ENCODE measurements at regions not wholly inside any gene's neighbourhood (a gene's known extent, or its start where the extent isn't known, plus 50 kb on each side); places are given as distances from the start of the nearest gene placed in this dataset.

DNA sequence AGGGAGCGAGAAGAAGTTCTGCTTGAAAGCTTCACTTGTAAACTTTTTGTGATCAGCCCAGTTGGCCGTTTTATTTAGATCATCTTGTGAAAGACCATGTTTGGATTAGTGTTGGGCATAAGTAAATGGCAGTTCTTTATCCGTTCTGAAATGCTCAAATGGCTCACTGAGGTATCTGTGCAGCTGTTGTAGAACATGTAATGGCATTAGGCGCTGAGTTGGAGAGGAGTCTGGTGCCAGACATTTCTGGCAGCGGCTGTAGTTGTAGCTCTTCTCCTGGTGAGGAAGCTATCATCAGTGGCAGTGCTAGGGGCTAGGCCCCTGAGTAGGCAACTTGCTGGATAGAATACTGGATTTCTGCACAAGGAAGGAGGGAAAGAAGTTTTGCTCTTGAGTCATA lies 321.6 kb downstream of the LMO4 start:
- Histone ChIP-seq H3K27me3 (no peaks in the 10 kb centered on the region), H3K4me3 (no peak overlapping the region), H3K27ac (no peak overlapping the region), H3K4me1 (no peaks in the 10 kb centered on the region), H3K9me3 (no peaks in the 10 kb centered on the region), H3K36me3 (no peaks in the 10 kb centered on the region)
- DNase-seq (ENCODE audit: low spot score in 2 of 2) = no peak
- intact Hi-C loops (cut with DNase I) = no loop called here
- TF ChIP-seq, protein P1, sequence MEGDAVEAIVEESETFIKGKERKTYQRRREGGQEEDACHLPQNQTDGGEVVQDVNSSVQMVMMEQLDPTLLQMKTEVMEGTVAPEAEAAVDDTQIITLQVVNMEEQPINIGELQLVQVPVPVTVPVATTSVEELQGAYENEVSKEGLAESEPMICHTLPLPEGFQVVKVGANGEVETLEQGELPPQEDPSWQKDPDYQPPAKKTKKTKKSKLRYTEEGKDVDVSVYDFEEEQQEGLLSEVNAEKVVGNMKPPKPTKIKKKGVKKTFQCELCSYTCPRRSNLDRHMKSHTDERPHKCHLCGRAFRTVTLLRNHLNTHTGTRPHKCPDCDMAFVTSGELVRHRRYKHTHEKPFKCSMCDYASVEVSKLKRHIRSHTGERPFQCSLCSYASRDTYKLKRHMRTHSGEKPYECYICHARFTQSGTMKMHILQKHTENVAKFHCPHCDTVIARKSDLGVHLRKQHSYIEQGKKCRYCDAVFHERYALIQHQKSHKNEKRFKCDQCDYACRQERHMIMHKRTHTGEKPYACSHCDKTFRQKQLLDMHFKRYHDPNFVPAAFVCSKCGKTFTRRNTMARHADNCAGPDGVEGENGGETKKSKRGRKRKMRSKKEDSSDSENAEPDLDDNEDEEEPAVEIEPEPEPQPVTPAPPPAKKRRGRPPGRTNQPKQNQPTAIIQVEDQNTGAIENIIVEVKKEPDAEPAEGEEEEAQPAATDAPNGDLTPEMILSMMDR (IDR thresholded peaks at IDR 0.05) = no peak

DNA sequence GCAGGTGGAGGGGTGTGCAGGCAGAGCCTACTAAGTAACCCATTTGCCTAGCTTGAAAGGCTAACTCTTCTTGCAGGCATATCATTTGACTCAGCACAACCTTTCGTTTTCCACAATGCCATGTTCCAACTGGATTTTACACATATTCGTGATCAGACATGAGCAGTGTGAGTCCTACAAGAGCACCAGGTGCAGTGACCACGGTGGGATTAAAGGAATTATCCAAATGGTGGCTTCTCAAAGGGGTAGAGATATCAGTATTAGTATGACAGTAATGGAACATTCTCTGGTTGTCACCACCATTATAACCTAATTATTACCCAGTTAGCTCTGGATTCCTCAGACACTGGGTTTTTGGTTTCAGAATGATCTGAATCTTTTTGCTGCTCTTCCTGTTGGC lies 323.5 kb downstream of the LMO4 start:
- DNase-seq (ENCODE audit: low spot score in 2 of 2) = no peak

DNA sequence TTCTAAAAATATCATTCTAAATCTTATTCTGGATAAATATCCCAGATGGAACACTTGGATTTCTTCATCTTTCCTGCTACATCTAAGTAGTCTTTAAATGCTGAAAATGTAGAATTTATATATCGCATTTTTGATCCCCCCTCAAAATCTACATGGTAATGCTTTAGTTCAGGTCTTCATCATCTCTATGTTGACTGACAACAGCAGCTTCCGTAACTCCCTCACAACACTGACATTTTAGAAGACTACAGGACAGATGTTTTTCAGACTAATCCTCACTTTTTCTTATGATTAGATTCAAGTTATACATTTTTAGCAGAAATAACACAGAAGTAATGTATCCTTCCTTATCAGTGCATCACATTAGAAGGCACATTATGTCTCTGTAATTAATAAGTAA lies 336.5 kb downstream of the LMO4 start:
- no peaks in the 10 kb centered on the region for H3K27me3 ChIP-seq
- H3K4me3 ChIP-seq = no peak overlapping the region
- H3K9me3 ChIP-seq = no peaks in the 10 kb centered on the region
- no peak overlapping the region for H3K27ac ChIP-seq
- no peaks in the 10 kb centered on the region for H3K36me3 ChIP-seq
- no peaks in the 10 kb centered on the region for H3K4me1 ChIP-seq
- intact Hi-C loops (cut with DNase I) = no loop called here
- no peak for DNase-seq (ENCODE audit: low spot score in 2 of 2)
- TF ChIP-seq, protein P1 (IDR thresholded peaks at IDR 0.05) = no peak

More for the DNA sequence above, 323.5 kb downstream of the LMO4 start:
- Histone ChIP-seq H3K27me3 (no peaks in the 10 kb centered on the region), H3K36me3 (no peaks in the 10 kb centered on the region), H3K4me3 (no peak overlapping the region), H3K4me1 (no peaks in the 10 kb centered on the region), H3K27ac (no peak overlapping the region), H3K9me3 (no peaks in the 10 kb centered on the region)
- intact Hi-C loops (cut with DNase I) = no loop called here
- TF ChIP-seq, protein P1 (IDR thresholded peaks at IDR 0.05) = no peak

DNA sequence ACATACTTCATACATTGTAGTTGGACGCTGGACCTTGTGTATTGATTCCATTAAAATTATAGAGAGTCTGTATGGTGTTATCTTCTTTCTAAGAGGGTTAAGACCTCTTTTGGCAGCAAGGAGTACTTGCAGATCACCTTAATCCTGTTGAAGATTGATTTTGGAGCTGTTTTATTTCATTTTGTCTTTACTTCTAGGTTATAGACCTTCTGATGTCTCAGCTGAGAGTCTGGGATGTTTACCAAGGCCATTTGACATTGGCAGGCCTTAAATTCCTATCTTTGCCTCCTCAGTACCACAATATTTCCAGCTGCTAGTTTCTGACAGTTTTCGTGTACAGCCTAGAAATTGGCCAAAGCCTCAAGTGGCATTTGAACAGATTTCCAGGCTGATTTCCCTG lies 338.0 kb downstream of the LMO4 start:
- DNase-seq (ENCODE audit: low spot score in 2 of 2) = no peak
- intact Hi-C loops (cut with DNase I) = no loop called here
- TF ChIP-seq, protein P1 (IDR thresholded peaks at IDR 0.05) = no peak
- H3K27me3 ChIP-seq = no peaks in the 10 kb centered on the region
- no peaks in the 10 kb centered on the region for H3K9me3 ChIP-seq
- H3K27ac ChIP-seq = no peak overlapping the region
- H3K4me3 ChIP-seq = no peak overlapping the region
- H3K36me3 ChIP-seq = no peaks in the 10 kb centered on the region
- H3K4me1 ChIP-seq = no peaks in the 10 kb centered on the region

DNA sequence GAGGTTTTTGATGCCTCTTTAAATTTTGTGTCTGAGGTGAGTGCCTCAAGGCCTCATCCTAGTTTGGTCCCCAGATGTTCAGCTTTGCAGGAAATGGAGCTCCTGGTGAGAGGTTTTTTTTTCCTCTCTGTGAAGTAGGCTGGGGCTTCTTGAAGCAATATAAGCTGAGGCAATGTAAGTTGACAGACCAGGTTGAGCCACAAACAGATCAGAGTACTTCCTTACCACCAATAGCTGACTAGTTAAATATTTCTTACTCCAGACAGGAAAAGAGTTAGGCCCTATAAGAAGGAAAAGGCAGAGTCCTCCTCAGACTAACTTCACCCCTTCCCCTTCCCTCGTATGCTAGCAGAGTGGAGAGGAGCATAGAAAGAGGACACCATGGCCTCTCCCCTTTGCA lies 341.0 kb downstream of the LMO4 start:
- no peak overlapping the region for H3K27ac ChIP-seq
- TF ChIP-seq, protein P1 (IDR thresholded peaks at IDR 0.05) = no peak
- H3K27me3 ChIP-seq = no peaks in the 10 kb centered on the region
- H3K36me3 ChIP-seq = no peaks in the 10 kb centered on the region
- no peak for DNase-seq (ENCODE audit: low spot score in 2 of 2)
- H3K9me3 ChIP-seq = no peaks in the 10 kb centered on the region
- no peaks in the 10 kb centered on the region for H3K4me1 ChIP-seq
- H3K4me3 ChIP-seq = no peak overlapping the region
- intact Hi-C loops (cut with DNase I) = no loop called here

DNA sequence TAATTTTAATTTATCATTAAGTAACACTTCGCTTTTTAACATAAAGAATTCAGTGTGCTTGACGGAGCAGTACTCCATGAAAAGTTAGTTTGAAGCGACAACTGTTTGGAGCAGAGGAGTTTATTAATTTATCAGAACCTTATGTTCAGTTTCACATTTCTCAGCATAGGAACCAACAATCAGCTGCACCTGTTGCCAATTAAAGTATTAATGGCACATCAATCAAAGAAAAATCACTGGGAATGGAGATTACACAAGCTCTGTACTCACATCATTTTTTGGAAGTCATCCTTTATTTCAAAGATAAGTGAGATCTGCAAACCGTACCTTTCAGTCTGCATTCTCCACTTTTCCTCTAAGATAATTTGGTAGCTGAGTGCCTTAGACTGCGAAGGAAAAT lies 344.6 kb downstream of the LMO4 start:
- Histone ChIP-seq H3K9me3 (no peaks in the 10 kb centered on the region), H3K27me3 (no peaks in the 10 kb centered on the region), H3K36me3 (no peaks in the 10 kb centered on the region), H3K4me3 (no peak overlapping the region), H3K27ac (no peak overlapping the region), H3K4me1 (no peaks in the 10 kb centered on the region)
- TF ChIP-seq, protein P1 (IDR thresholded peaks at IDR 0.05) = no peak
- intact Hi-C loops (cut with DNase I) = no loop called here
- no peak for DNase-seq (ENCODE audit: low spot score in 2 of 2)

Data from ascending aorta (tissue), 2 donors.